K562 (cell line): ENCODE measurements at regions not wholly inside any gene's neighbourhood (a gene's known extent, or its start where the extent isn't known, plus 50 kb on each side); places are given as distances from the start of the nearest gene placed in this dataset.

ENCODE experiments used
- ATAC-seq: fragments of 200-7000 bp; cut with Tn5 transposase; 3 replicates; pipeline ENCODE4 v1.9.1; 2020; ENCODE audit warnings: moderate library complexity
- BruUV-seq: library from RNA; stranded (reverse); fragments of 400-500 nt; replicated peaks from 2 replicates; lab custom pipeline; 2021; lab: Mats Ljungman, UMichigan
- CTCF ChIA-PET: fragments of 300-600 bp; formaldehyde crosslinking; extraction: SDS; loops from one replicate; lab custom pipeline; 2021; ENCODE audit warnings: low intra/inter-chr PET ratio; lab: Yijun Ruan, JAX
- POLR2A ChIA-PET: fragments of 300-600, 350-650 bp; sonication (Branson Sonifier 250); formaldehyde crosslinking; extraction: SDS; loops from one replicate; lab custom pipeline; 2021; ENCODE audit warnings: antibody characterized with exemption, inconsistent platforms; lab: Yijun Ruan, JAX
- DNase-seq, 4 experiments: peaks; one replicate each; pipeline versions ENCODE4 v3.0.0 to v3.0.0-alpha.2; 2011 to 2018; ENCODE audit warnings: low spot score in 3 of 4, mixed read lengths in 3 of 4; ENCODE audit errors: extremely low read depth in 1 of 4
- FAIRE-seq: peaks from 2 replicates; lab custom pipeline; 2011; peaks lifted over from hg19 to GRCh38; lab: Jason Lieb, UNC
- H2AFZ ChIP-seq: 2 replicates; pipeline ENCODE4 v1.6.0; 2011; ENCODE audit warnings: low read depth, low read length, control low read depth, inconsistent platforms
- H3K27ac ChIP-seq: fragments of 200-600 bp; 3 replicates; pipeline ENCODE4 v1.8.0; 2011; ENCODE audit warnings: low read depth, mild to moderate bottlenecking, control low read depth, inconsistent platforms, low read length, moderate library complexity, mixed read lengths; ENCODE audit errors: extremely low read depth
- H3K27me3 ChIP-seq, 2 experiments: fragments of 300-600 bp in 1 of 2; 2 replicates in 1 of 2; 3 replicates in 1 of 2; pipeline versions ENCODE4 v1.6.0 to v1.8.0; 2011; ENCODE audit warnings: inconsistent platforms in 2 of 2, low read length in 2 of 2, mild to moderate bottlenecking in 1 of 2, mixed read lengths in 1 of 2, moderate library complexity in 1 of 2; ENCODE audit not compliant: control insufficient read depth in 2 of 2, insufficient read depth in 2 of 2
- H3K36me3 ChIP-seq: fragments of 300-600 bp; 3 replicates; pipeline ENCODE4 v1.8.0; 2011; ENCODE audit warnings: mild to moderate bottlenecking, low read length, inconsistent platforms; ENCODE audit not compliant: control insufficient read depth, insufficient read depth
- H3K4me1 ChIP-seq, 2 experiments: fragments of 200-600 bp in 1 of 2; replicated peaks in 1 of 2; 2 replicates in 1 of 2; 3 replicates in 1 of 2; pipeline versions ENCODE4 v1.5.1 to v1.8.0; 2011; ENCODE audit warnings: inconsistent platforms in 2 of 2, low read length in 2 of 2, mild to moderate bottlenecking in 1 of 2, mixed read lengths in 1 of 2, moderate library complexity in 1 of 2; ENCODE audit not compliant: control insufficient read depth in 2 of 2, insufficient read depth in 2 of 2
- H3K4me2 ChIP-seq: 2 replicates; pipeline ENCODE4 v1.6.1; 2011; ENCODE audit warnings: low read length, control low read depth, inconsistent platforms, mixed read lengths; ENCODE audit not compliant: insufficient read depth
- H3K4me3 ChIP-seq: fragments of 200-600 bp; sonication (generic), shearing (Covaris generic); 2 replicates; pipeline ENCODE4 v1.5.1; 2016; ENCODE audit warnings: control low read depth, inconsistent platforms
- H3K79me2 ChIP-seq: fragments of 200-600 bp; 3 replicates; pipeline ENCODE4 v1.8.0; 2011; ENCODE audit warnings: low read length, inconsistent platforms; ENCODE audit not compliant: control insufficient read depth, insufficient read depth
- H3K9ac ChIP-seq, 2 experiments: 2 replicates each; pipeline versions ENCODE4 v1.6.0 to v1.6.1; 2011; ENCODE audit warnings: low read depth in 2 of 2, low read length in 2 of 2, control low read depth in 1 of 2, inconsistent platforms in 1 of 2, mild to moderate bottlenecking in 1 of 2, mixed read lengths in 1 of 2; ENCODE audit not compliant: insufficient read depth in 1 of 2
- H3K9me1 ChIP-seq: one replicate; pipeline ENCODE4 v1.6.0; 2011; ENCODE audit warnings: inconsistent platforms, mild to moderate bottlenecking, low read length, moderate library complexity; ENCODE audit not compliant: control insufficient read depth, insufficient read depth
- H3K9me3 ChIP-seq: replicated peaks from 2 replicates; pipeline ENCODE4 v1.5.1; 2011; ENCODE audit warnings: low read depth, low read length, inconsistent platforms; ENCODE audit not compliant: control insufficient read depth, insufficient read depth
- H4K20me1 ChIP-seq: replicated peaks from 2 replicates; pipeline ENCODE4 v1.6.1; 2011; ENCODE audit warnings: low read length, inconsistent platforms, mixed read lengths; ENCODE audit not compliant: control insufficient read depth, insufficient read depth
- FOXK1 ChIP-seq: sonication (generic); formaldehyde crosslinking; IDR thresholded peaks from 2 replicates; pipeline ENCODE4 v1.8.0; 2022; ENCODE audit warnings: missing genetic modification reagents, mild to moderate bottlenecking, borderline replicate concordance
- ZBTB1 ChIP-seq: sonication (generic); formaldehyde crosslinking; IDR thresholded peaks from 2 replicates; pipeline ENCODE4 v1.8.1; 2023; ENCODE audit warnings: missing genetic modification reagents, low read depth, mild to moderate bottlenecking, borderline replicate concordance
- ZFPM2 ChIP-seq: fragments of 250-450 bp; sonication (Bioruptor Pico); IDR thresholded peaks from 2 replicates; pipeline ENCODE4 v1.5.1; 2022; ENCODE audit warnings: mild to moderate bottlenecking
- ZKSCAN1 ChIP-seq: fragments of 150-350 bp; IDR thresholded peaks from 2 replicates; pipeline ENCODE4 v1.6.1; 2016; ENCODE audit warnings: low read depth, low read length
- ZNF316 ChIP-seq: fragments of 450-650 bp; IDR thresholded peaks from 2 replicates; pipeline ENCODE4 v1.6.1; 2016
- ZNF699 ChIP-seq: fragments of 250-450 bp; sonication (Bioruptor Pico); IDR thresholded peaks from 2 replicates; pipeline ENCODE4 v1.8.0; 2021; ENCODE audit warnings: mild to moderate bottlenecking, moderate library complexity; ENCODE audit not compliant: insufficient replicate concordance
- WGBS: fragments of 100-300 bp; shearing (Covaris generic); methylation state at CpG from one replicate; pipeline ENCODE4 v1.1.6; 2016; ENCODE audit warnings: low coverage, mixed read lengths; ENCODE audit not compliant: insufficient coverage; ENCODE audit errors: missing lambda C conversion rate; 5-methylcytosine and 5-hydroxymethylcytosine counted together
- in situ Hi-C: fragments of 300-500 bp; cut with MboI; formaldehyde crosslinking; loops from 4 replicates; pipeline ENCODE4 v1.15.0; 2018; ENCODE audit warnings: inconsistent platforms, mixed read lengths
- intact Hi-C: fragments of 100-400 bp; cut with micrococcal nuclease; formaldehyde crosslinking; loops from 2 replicates; pipeline ENCODE4 v1.14.2; 2022
- TF ChIP-seq, protein P1 (sequence below): fragments of 250-450 bp; sonication (Bioruptor Pico); IDR thresholded peaks from 2 replicates; pipeline ENCODE4 v1.5.0; 2020; ENCODE audit warnings: mild to moderate bottlenecking, borderline replicate concordance
- TF ChIP-seq, protein P2 (sequence below): fragments of 450-650 bp; IDR thresholded peaks from 2 replicates; pipeline ENCODE4 v1.7.1; 2018; ENCODE audit warnings: mild to moderate bottlenecking, low read depth; ENCODE audit not compliant: partially characterized antibody

DNA sequence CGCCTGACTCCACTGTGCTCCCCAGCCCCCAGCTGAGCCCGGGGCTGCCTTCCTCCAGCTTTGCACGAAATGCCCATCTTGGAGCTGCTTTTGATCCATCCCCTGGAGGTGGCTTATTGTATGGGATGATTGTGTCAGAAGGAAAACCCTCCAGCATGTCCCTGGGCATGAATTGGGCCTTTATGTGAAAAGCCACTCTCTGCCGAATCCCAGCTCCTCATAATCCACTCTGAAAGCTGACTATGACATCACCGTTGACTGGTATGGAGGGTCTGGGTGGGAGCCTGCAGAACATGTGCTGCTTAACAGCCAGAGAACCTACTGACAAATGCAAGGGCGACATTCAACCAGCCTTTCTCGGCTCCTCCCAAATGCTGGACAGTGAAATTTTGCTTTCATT lies 74.6 kb downstream of the NENF start:
- H2AFZ ChIP-seq = no peak overlapping the region
- ATAC-seq (no peak), FAIRE-seq (no peak), DNase-seq (no peak)
- H3K9me1 ChIP-seq = no peaks in the 10 kb centered on the region
- CTCF ChIA-PET = no interaction called here
- TF ChIP-seq, protein P1, sequence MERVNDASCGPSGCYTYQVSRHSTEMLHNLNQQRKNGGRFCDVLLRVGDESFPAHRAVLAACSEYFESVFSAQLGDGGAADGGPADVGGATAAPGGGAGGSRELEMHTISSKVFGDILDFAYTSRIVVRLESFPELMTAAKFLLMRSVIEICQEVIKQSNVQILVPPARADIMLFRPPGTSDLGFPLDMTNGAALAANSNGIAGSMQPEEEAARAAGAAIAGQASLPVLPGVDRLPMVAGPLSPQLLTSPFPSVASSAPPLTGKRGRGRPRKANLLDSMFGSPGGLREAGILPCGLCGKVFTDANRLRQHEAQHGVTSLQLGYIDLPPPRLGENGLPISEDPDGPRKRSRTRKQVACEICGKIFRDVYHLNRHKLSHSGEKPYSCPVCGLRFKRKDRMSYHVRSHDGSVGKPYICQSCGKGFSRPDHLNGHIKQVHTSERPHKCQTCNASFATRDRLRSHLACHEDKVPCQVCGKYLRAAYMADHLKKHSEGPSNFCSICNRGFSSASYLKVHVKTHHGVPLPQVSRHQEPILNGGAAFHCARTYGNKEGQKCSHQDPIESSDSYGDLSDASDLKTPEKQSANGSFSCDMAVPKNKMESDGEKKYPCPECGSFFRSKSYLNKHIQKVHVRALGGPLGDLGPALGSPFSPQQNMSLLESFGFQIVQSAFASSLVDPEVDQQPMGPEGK (CRISPR knock-in tag) = no peak
- TF ChIP-seq ZFPM2 (CRISPR knock-in tag) = no peak
- no peak for TF ChIP-seq FOXK1 (CRISPR knock-in tag)
- TF ChIP-seq ZBTB1 (CRISPR knock-in tag) = no peak
- TF ChIP-seq ZNF316 = no peak
- no peak for TF ChIP-seq ZKSCAN1
- TF ChIP-seq, protein P2, sequence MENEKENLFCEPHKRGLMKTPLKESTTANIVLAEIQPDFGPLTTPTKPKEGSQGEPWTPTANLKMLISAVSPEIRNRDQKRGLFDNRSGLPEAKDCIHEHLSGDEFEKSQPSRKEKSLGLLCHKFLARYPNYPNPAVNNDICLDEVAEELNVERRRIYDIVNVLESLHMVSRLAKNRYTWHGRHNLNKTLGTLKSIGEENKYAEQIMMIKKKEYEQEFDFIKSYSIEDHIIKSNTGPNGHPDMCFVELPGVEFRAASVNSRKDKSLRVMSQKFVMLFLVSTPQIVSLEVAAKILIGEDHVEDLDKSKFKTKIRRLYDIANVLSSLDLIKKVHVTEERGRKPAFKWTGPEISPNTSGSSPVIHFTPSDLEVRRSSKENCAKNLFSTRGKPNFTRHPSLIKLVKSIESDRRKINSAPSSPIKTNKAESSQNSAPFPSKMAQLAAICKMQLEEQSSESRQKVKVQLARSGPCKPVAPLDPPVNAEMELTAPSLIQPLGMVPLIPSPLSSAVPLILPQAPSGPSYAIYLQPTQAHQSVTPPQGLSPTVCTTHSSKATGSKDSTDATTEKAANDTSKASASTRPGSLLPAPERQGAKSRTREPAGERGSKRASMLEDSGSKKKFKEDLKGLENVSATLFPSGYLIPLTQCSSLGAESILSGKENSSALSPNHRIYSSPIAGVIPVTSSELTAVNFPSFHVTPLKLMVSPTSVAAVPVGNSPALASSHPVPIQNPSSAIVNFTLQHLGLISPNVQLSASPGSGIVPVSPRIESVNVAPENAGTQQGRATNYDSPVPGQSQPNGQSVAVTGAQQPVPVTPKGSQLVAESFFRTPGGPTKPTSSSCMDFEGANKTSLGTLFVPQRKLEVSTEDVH = no peak
- TF ChIP-seq ZNF699 = no peak
- H3K36me3 ChIP-seq = no peaks in the 10 kb centered on the region
- no peaks in the 10 kb centered on the region for H3K79me2 ChIP-seq
- BruUV-seq = no TSS peak
- 12% methylated on average over 7 of the region's 7 CpGs for WGBS
- H3K4me3 ChIP-seq = no peak overlapping the region
- no peak overlapping the region; a peak in 1 of 4 replicates for H3K9ac ChIP-seq
- H3K4me2 ChIP-seq = no peak overlapping the region
- H4K20me1 ChIP-seq = no peaks in the 10 kb centered on the region
- intact Hi-C loops = no loop called here
- H3K27ac ChIP-seq = no peak overlapping the region
- no peaks in the 10 kb centered on the region for H3K4me1 ChIP-seq
- H3K9me3 ChIP-seq = no peaks in the 10 kb centered on the region
- peaks cover 13 to 28% of the 10 kb centered on the region in 2 experiments for H3K27me3 ChIP-seq
- in situ Hi-C loops = no loop called here
- POLR2A ChIA-PET = no interaction called here
